ENCODE measurements at regions not wholly inside any gene's neighbourhood (a gene's known extent, or its start where the extent isn't known, plus 50 kb on each side); places are given as distances from the start of the nearest gene placed in this dataset.
A peak's percentile ranks its signal among the peaks of the same experiment; 100 is the strongest.
"Not testable (repeated sequence)": the region's sequence is repeated elsewhere in the genome, so short reads cannot be mapped to it uniquely, and the experiment has no call there.

DNA sequence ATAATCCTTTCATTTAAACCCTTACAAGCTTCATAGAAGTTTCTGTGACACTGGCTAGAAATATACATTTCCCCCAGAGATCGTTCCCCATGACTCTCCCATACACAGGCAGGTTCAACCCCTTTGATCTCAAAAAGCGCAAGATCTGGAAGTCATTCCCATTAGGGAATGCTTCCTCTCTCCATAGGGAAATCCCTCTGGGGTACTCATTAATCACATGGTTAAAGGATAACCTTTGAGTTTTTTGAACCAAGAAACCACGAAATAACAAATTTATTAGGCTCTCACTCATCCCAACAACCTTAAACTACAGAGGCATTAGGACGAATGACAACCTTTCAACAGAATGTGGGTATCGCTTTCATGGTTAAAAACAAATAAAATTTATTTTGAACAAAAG, 211.9 kb upstream of the PRICKLE2 start:
- no peak for DNase-seq (ENCODE audit: low spot score)

DNA sequence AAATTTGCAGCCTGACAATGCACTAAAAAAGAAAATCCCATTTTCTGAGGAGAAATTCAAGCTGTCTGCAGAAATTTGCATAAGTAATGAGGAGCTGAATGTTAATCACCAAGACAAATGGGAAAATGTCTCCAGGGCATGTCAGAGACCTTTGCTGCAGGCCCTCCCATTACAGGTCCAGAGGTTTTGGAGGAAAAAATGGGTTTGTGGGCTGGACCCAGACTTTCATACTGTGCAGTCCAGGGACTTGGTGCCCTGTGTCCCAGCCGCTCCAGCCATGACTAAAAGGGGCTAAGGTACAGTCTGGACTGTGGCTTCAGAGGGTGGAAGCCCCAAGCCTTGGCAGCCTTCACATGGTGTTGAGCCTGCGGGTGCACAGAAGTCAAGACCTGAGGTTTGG, 209.8 kb upstream of the PRICKLE2 start:
- DNase-seq (ENCODE audit: low spot score): not testable (repeated sequence)

DNA sequence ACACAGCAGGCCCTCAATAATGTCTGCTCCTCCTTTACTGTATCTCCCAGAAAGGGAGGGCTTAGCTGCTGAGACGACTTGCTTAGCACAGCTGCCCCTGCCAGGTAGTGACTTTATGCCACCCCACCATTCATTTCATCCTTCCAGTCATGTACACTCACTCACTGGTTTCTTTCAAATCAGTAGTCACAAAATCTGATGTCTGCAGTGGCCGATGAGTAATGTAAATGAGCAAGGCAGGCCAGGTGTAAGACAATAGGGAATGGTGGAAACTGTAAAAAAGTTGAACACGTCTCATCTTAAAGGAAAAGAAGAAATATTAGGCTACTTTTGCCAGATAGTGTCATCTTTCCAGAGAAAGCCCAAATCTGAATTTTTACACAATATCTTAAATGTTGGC, 207.6 kb upstream of the PRICKLE2 start:
- DNase-seq (ENCODE audit: low spot score): no peak

DNA sequence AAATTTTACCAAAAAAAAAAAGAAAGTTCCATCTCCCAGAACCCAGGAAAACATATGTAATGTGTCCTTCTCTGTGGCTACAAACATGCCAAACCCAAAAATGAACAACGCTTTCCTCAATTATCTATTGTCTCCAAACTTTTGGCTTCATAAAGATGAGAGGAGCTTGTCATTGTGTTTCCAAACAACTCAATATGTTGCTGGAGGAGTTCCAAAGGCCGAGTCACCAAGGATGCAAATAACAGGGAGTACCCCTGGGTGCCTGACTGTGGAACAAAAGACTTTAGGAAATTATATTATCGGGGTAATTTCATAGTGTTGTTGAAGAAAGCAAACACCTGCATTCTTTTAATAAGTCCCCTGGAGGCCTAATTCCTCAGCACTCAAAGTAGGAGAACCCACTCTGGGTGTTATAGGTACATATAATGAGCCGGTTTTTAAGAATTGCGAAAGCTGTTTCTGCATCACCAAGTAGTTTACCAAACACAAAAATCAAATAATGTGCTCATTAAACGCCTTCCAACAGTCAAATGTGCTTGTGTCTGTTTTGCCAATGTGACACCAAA, 206.3 kb upstream of the PRICKLE2 start:
- DNase-seq (ENCODE audit: low spot score): no peak

DNA sequence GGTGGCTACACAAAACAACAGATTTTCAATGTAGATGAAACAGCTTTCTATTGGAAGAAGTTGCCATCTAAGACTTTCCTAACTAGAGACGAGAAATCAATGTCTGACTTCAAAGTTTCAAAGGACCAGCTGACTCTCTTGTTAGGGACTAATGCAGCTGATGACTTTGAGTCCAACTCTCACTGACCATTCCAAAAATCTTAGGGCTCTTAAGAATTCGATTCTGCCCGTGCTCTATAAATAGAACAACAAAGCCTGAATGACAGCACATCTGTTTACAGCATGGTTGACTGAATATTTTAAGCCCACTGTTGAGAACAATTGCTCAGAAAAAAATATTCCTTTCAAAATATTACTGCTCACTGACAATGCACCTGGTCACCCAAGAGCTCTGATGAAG, 202.4 kb upstream of the PRICKLE2 start:
- no peak for DNase-seq (ENCODE audit: low spot score)

DNA sequence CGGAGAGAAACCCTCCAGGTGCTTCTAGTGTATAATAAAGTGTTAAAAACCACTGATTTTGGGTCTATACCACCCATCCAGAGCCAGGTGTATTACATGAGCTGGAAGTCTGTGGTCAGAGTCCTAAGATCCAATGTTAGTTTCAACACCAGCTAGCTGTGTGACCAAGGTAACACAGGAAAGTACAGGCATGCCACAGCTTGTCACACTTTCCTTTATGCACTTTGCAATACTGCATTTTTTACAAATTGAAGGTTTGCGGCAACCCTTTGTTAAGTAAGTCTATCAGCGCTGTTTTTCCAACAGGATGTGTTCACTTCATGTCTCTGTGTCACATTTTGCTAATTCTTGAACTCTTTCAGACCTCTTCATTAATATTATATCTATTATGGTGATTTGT, 201.3 kb upstream of the PRICKLE2 start:
- DNase-seq (ENCODE audit: low spot score): no peak

- DNase-seq (ENCODE audit: low spot score): no peak
Measured at GRCh38 chr3:64422932-64423331, 197.7 kb upstream of the PRICKLE2 start.

GRCh38 chr3:64422192-64422591, 196.9 kb upstream of the PRICKLE2 start:
- DNase-seq (ENCODE audit: low spot score): no peak

DNA sequence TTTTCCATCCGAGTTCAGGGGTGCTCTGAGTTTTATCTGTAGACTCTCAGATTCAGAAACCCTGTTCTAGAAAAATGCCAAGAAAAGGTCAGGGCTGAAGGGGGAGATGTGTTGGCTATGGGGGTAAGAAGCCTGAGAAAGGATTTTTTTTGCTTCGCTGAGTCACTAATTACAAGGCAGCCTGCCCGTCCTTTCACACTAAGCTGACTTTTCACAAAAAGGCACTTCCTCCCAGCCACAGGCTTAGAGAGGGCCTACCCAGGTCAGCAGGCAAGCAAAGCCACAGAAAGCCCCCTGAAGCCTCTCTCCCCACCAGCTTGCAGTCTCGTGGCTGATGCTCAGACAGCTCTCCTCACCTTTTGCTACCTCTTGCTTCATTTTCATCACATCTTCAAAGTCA, 192.6 kb upstream of the PRICKLE2 start:
- peak; percentile 24 for DNase-seq (ENCODE audit: low spot score)

GRCh38 chr3:64414043-64414442, 188.8 kb upstream of the PRICKLE2 start:
- no peak for DNase-seq (ENCODE audit: low spot score)

- no peak for DNase-seq (ENCODE audit: low spot score)
Measured at GRCh38 chr3:64411101-64411500, 185.8 kb upstream of the PRICKLE2 start.

GRCh38 chr3:64410226-64410625, 185.0 kb upstream of the PRICKLE2 start:
- DNase-seq (ENCODE audit: low spot score): no peak

DNA sequence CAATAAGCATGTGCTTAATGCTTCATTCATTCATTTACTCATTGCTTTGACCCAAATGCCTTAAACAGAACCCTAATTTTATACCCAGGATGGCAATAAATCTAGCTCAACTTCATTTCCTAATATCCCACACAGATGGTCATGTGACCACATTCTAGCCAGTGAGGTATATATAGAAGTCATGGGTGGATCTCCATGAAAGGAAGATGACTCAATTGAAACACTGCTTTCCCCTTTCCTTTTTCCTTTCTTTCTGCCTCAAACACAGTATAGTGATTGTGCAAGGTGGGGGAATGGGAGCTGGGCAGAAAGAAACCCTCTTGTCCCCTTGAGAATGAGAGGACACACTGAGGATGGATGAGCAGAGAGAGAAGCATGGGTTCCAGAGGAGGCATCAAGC, 183.5 kb upstream of the PRICKLE2 start:
- DNase-seq (ENCODE audit: low spot score): peak; percentile 13

DNA sequence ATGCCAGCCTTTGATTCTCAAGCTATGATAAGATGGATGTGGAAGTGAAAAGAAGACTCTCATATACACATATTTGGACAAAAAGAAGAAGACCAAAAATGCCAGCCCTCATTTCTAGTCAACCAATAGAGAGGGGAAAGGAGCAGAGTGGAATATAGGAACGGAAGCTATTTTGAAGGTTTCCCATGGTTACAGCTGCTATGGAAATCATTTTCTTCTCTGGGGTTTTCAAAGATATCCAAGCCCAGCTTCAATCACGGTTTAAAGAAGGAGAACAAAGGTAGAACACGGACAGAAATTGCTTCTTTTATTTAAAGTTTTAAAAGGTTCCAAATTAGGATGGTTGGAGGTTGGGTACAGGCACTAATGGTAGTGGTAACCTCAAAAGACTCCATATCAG, 181.0 kb upstream of the PRICKLE2 start:
- no peak for DNase-seq (ENCODE audit: low spot score)

- no peak for DNase-seq (ENCODE audit: low spot score)
Measured at GRCh38 chr3:64405211-64405835, 180.1 kb upstream of the PRICKLE2 start.

DNA sequence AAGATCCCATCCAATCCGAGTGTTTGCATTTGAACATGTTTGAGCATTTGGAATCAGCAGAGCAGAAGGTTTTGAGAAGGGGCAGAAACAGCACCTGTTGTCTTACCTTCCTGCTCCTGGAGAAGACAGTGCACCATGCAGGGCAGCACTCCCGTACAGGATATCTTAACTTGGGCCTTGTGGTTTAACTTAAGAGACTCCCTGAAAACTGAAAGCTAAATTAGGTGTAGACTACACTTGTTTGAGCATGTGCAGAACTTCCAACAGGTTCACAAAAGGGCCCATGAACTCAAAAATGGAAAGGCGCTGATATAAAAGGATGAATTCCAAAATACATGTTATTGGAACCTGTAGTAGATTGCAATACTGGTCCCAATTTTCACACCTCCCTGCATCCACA, 175.4 kb upstream of the PRICKLE2 start:
- no peak for DNase-seq (ENCODE audit: low spot score)

DNA sequence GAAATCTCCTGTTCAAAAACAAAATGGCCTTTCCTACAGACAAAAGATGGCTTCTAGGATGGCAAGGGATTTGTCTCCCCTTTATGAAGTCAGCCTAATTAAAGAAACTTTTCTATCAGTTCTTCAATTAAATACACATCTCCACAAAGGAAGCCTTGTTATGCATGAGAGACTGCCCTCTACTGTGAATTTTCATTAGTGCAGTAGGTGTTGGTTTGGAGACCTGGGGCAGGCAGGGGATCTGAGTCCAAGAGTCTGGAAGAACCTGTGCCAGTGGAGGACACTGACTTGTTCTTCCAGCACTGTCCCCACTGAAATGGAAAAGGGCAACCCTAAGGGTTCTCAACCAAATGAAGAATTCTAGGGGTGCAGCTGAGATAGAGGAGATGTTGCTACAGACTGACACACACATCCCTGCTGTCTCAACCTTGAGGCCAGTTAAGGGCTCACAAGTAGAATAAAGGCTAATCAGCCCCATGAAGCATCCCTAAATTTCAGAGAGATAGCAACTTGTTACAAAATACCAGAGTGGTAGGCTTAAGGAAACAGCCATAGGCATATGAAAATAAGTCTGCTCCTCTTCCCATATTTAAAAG, 174.0 kb upstream of the PRICKLE2 start:
- peak; percentile 55 for DNase-seq (ENCODE audit: low spot score)

DNA sequence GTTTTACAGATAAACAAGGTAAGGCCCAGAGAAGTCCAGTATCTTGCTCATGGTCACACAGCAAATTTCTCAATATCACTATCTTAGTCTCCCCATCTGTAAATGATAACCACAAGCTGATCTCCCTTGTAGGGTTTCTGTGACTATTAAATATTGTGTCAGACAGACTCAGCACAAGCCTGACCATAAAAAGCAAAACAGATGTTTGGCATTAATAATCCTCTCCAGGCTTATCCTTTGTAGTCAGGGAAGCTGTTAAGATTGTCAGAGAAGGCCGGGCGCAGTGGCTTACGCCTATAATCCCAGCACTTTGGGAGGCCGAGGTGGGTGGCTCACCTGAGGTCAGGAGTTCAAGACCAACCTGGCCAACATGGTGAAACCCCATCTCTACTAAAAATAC, 173.2 kb upstream of the PRICKLE2 start:
- no peak for DNase-seq (ENCODE audit: low spot score)

DNA sequence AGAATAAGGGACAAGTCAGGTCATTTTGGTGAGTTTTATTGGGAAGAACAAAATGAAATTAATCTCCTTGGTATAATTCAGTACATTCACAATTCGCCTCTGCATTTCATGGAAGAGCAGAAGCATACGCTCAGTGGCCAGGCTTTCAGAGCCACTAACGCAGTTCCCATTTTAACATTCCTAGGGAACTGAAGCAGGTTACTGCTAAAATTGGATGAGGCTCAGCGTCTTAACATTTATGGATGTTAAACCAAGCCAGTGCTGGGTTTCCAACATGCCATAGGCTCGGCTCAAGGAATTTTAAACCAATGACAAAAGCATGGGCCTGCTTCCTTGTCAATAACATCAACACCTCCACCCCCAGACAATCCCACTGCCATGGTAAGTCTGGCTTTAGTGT, 172.7 kb upstream of the PRICKLE2 start:
- DNase-seq (ENCODE audit: low spot score): no peak

GRCh38 chr3:64397573-64397972, 172.3 kb upstream of the PRICKLE2 start:
- DNase-seq (ENCODE audit: low spot score): no peak

- DNase-seq (ENCODE audit: low spot score): no peak
Measured at GRCh38 chr3:64395490-64395889, 170.2 kb upstream of the PRICKLE2 start.

DNA sequence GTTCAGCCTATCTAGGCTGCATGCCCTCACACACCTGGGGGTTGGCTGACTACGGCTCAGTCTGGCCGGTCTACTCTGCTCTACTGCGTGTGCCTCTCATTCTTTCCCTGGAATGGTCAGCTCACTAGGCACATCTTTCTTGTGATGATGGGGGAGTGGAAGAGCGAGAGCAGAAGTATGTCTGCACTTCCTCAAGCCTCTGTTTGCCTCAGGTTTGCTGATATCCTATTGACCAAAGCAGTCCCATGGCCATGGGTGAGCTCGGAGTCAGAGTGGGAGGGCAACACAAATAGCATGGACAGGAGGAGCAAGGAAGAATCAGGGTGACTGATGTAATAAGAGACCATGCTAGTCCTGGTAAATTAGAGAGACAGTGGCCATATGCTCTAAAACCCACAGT, 167.9 kb upstream of the PRICKLE2 start:
- DNase-seq (ENCODE audit: low spot score): no peak

- no peak for DNase-seq (ENCODE audit: low spot score)
Measured at GRCh38 chr3:64392001-64392400, 166.7 kb upstream of the PRICKLE2 start.

- no peak for DNase-seq (ENCODE audit: low spot score)
Measured at GRCh38 chr3:64390893-64391292, 165.6 kb upstream of the PRICKLE2 start.

All from AG08396 (cell line).